ENCODE measurements at regions not wholly inside any gene's neighbourhood (a gene's known extent, or its start where the extent isn't known, plus 50 kb on each side); places are given as distances from the start of the nearest gene placed in this dataset.

- H3K4me2 ChIP-seq (ENCODE audit: insufficient read depth, insufficient read length, low read length) = no peak overlapping the region
- H2BK120ac ChIP-seq (ENCODE audit: low read depth, low read length, poor library complexity, severe bottlenecking) = no peak overlapping the region
- H2AFZ ChIP-seq (ENCODE audit: low read length) = no peak overlapping the region
- H4K91ac ChIP-seq (ENCODE audit: insufficient read length, low read depth, low read length) = no peak overlapping the region
- Mint-ChIP-seq H3K4me1 (no peaks in the 10 kb centered on the region), H3K36me3 (ENCODE audit: insufficient read depth in 1 of 3, low read depth in 3 of 3) (peaks cover 12 to 32% (median 25%) of the 10 kb centered on the region in 3 experiments), H3K4me3 (no peak overlapping the region; a peak in 1 of 5 replicates), H3K27ac (no peak overlapping the region), H3K27me3 (ENCODE audit: low read depth) (no peaks in the 10 kb centered on the region), H3K9me3 (peaks cover 27 to 39% of the 10 kb centered on the region in 2 experiments)
- H3K27ac ChIP-seq (ENCODE audit: insufficient read length, low read depth, low read length) = no peak overlapping the region
- H3K79me2 ChIP-seq (ENCODE audit: insufficient read depth, low read length) = no peaks in the 10 kb centered on the region
- H3T11ph ChIP-seq (ENCODE audit: low read length) = no peak overlapping the region
- H3K56ac ChIP-seq (ENCODE audit: insufficient read length, low read depth, low read length) = no peak overlapping the region
- H3K79me1 ChIP-seq (ENCODE audit: insufficient read depth, low read depth, low read length, poor library complexity, severe bottlenecking) = no peaks in the 10 kb centered on the region
- no peaks in the 10 kb centered on the region for H4K20me1 ChIP-seq (ENCODE audit: control insufficient read depth, insufficient read depth, insufficient read length)
- H4K5ac ChIP-seq (ENCODE audit: insufficient read length, low read depth, low read length) = no peak overlapping the region
- H3K23ac ChIP-seq (ENCODE audit: insufficient read length, low read depth, low read length) = no peak overlapping the region
- no peaks in the 10 kb centered on the region for H3K23me2 ChIP-seq (ENCODE audit: insufficient read length, low read depth, low read length, poor library complexity, severe bottlenecking)
- DNase-seq = no peak
- H2BK12ac ChIP-seq (ENCODE audit: insufficient read length, low read depth, low read length) = no peak overlapping the region
- WGBS (ENCODE audit: extremely low coverage, insufficient read length, low lambda C conversion rate) = no CpG with 5 or more reads among the region's 1 CpG
- H3K18ac ChIP-seq (ENCODE audit: insufficient read length, low read depth, low read length) = no peak overlapping the region
- H3K4ac ChIP-seq (ENCODE audit: low read depth, low read length) = no peak overlapping the region
- no peak overlapping the region for H2AK5ac ChIP-seq (ENCODE audit: insufficient read length, low read length)
- no peak overlapping the region for H2BK20ac ChIP-seq (ENCODE audit: low read depth, low read length, poor library complexity, severe bottlenecking)
- TF ChIP-seq CTCF (conservative IDR thresholded peaks at IDR 0.05) = no peak
- H3K27me3 ChIP-seq (ENCODE audit: insufficient read depth, low read length) = no peaks in the 10 kb centered on the region
- no peak overlapping the region for H2BK15ac ChIP-seq (ENCODE audit: low read depth, low read length)
- no peaks in the 10 kb centered on the region for H3K4me1 ChIP-seq (ENCODE audit: insufficient read depth, low read length)
- peaks cover 10% of the 10 kb centered on the region for H3K9me3 ChIP-seq (ENCODE audit: control insufficient read depth, low read depth, low read length)
- H2BK5ac ChIP-seq (ENCODE audit: insufficient read length, low read length) = no peak overlapping the region
- no peak overlapping the region for H3K14ac ChIP-seq (ENCODE audit: insufficient read depth, low read length)
- no peak overlapping the region for H4K8ac ChIP-seq (replicated peaks; ENCODE audit: insufficient read length, low read depth, low read length)
- H3K9ac ChIP-seq (ENCODE audit: extremely low read depth, insufficient read length, low read length) = no peak overlapping the region
These were observed 572.0 kb upstream of the ATP2B1 start for GRCh38 chr12:90280564-90281058.

Data from H9 (cell line).